HFF-Myc (cell line): ENCODE measurements at regions not wholly inside any gene's neighbourhood (a gene's known extent, or its start where the extent isn't known, plus 50 kb on each side); places are given as distances from the start of the nearest gene placed in this dataset.
A peak's percentile ranks its signal among the peaks of the same experiment; 100 is the strongest.
"Not testable (repeated sequence)": the region's sequence is repeated elsewhere in the genome, so short reads cannot be mapped to it uniquely, and the experiment has no call there.

ENCODE experiments used
- DNase-seq: peaks from one replicate; pipeline ENCODE4 v3.0.0-alpha.2; 2011; ENCODE audit warnings: low read depth; ENCODE audit errors: extremely low read depth
- H3K4me3 ChIP-seq: replicated peaks from 2 replicates; pipeline ENCODE4 v1.5.1; 2011; ENCODE audit warnings: low read depth, mild to moderate bottlenecking, control low read depth, low read length
- CTCF ChIP-seq: IDR thresholded peaks from 2 replicates; pipeline ENCODE4 v1.5.1; 2012; ENCODE audit warnings: mild to moderate bottlenecking, low read depth, low read length, control low read depth; ENCODE audit errors: missing control alignments

GRCh38 chr4:106803083-106803482 is 233.0 kb downstream of the DKK2 start:
- TF ChIP-seq CTCF, result no peak
- no peak overlapping the region for H3K4me3 ChIP-seq
- peak; percentile 29 for DNase-seq

GRCh38 chr4:106801386-106801785 is 234.7 kb downstream of the DKK2 start:
- no peak for TF ChIP-seq CTCF
- no peak for DNase-seq
- no peak overlapping the region for H3K4me3 ChIP-seq

GRCh38 chr4:106796876-106797275 is 239.2 kb downstream of the DKK2 start:
- no peak for DNase-seq
- no peak for TF ChIP-seq CTCF

GRCh38 chr4:106795326-106795725 is 240.8 kb downstream of the DKK2 start:
- DNase-seq, result no peak
- no peak for TF ChIP-seq CTCF
- no peak overlapping the region for H3K4me3 ChIP-seq

More at GRCh38 chr4:106796876-106797275, 239.2 kb downstream of the DKK2 start:
- no peak overlapping the region for H3K4me3 ChIP-seq

- no peak overlapping the region for H3K4me3 ChIP-seq
- DNase-seq, result no peak
- TF ChIP-seq CTCF, result no peak
These were observed 242.2 kb downstream of the DKK2 start for GRCh38 chr4:106793933-106794332.

GRCh38 chr4:106775636-106776035 is 260.5 kb downstream of the DKK2 start:
- DNase-seq, result no peak
- H3K4me3 ChIP-seq, result no peak overlapping the region
- TF ChIP-seq CTCF, result no peak

- not testable (repeated sequence) for H3K4me3 ChIP-seq, DNase-seq
These were observed 262.1 kb downstream of the DKK2 start for GRCh38 chr4:106774055-106774454.
